MM.1S (cell line): ENCODE measurements at regions not wholly inside any gene's neighbourhood (a gene's known extent, or its start where the extent isn't known, plus 50 kb on each side); places are given as distances from the start of the nearest gene placed in this dataset.

Source experiments
- EZH2 ChIP-seq: fragments of 300-600 bp; sonication (generic); optimal IDR thresholded peaks from 2 replicates; pipeline ENCODE3; 2017; ENCODE audit warnings: low read depth, mild to moderate bottlenecking, antibody characterized with exemption, low read length, mixed read lengths
- EZH2phosphoT487 ChIP-seq: fragments of 300-600 bp; sonication (generic); IDR thresholded peaks from 2 replicates; pipeline ENCODE4 v1.6.1; 2018; ENCODE audit warnings: antibody characterized with exemption, low read length
- TF ChIP-seq, protein P1 (sequence below): fragments of 300-600 bp; sonication (generic); IDR thresholded peaks from 2 replicates; pipeline ENCODE4 v1.5.1; 2016; ENCODE audit warnings: antibody characterized with exemption, low read length, mixed read lengths

DNA sequence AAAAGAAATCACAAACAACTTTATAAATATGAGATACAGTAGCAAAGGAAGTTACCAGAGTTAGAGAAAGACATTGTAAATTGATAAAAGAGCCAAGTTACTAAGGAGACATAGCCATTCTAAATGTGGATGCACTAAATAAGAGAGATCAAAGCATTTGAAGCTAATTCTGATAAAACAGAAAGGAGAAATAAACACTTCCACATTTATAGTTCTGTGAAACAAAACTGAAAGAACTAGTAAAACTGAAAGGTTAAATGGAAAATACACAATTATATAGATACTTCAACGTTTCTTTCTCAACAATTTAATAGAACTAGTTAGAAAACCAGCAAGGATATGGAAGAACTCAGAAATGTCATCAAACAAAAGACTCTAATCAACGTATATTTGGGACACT, 309.0 kb upstream of the CDH2 start:
- no peak for TF ChIP-seq EZH2
- TF ChIP-seq, protein P1, sequence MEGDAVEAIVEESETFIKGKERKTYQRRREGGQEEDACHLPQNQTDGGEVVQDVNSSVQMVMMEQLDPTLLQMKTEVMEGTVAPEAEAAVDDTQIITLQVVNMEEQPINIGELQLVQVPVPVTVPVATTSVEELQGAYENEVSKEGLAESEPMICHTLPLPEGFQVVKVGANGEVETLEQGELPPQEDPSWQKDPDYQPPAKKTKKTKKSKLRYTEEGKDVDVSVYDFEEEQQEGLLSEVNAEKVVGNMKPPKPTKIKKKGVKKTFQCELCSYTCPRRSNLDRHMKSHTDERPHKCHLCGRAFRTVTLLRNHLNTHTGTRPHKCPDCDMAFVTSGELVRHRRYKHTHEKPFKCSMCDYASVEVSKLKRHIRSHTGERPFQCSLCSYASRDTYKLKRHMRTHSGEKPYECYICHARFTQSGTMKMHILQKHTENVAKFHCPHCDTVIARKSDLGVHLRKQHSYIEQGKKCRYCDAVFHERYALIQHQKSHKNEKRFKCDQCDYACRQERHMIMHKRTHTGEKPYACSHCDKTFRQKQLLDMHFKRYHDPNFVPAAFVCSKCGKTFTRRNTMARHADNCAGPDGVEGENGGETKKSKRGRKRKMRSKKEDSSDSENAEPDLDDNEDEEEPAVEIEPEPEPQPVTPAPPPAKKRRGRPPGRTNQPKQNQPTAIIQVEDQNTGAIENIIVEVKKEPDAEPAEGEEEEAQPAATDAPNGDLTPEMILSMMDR, result no peak
- TF ChIP-seq EZH2phosphoT487, result no peak
